K562 (cell line): ENCODE measurements at regions not wholly inside any gene's neighbourhood (a gene's known extent, or its start where the extent isn't known, plus 50 kb on each side); places are given as distances from the start of the nearest gene placed in this dataset.

Experiments used
- ATAC-seq: fragments of 200-7000 bp; cut with Tn5 transposase; 3 replicates; pipeline ENCODE4 v1.9.1; 2020; ENCODE audit warnings: moderate library complexity
- BruUV-seq: library from RNA; stranded (reverse); fragments of 400-500 nt; replicated peaks from 2 replicates; lab custom pipeline; 2021; lab: Mats Ljungman, UMichigan
- CTCF ChIA-PET: fragments of 300-600 bp; formaldehyde crosslinking; extraction: SDS; loops from one replicate; lab custom pipeline; 2021; ENCODE audit warnings: low intra/inter-chr PET ratio; lab: Yijun Ruan, JAX
- POLR2A ChIA-PET: fragments of 300-600, 350-650 bp; sonication (Branson Sonifier 250); formaldehyde crosslinking; extraction: SDS; loops from one replicate; lab custom pipeline; 2021; ENCODE audit warnings: antibody characterized with exemption, inconsistent platforms; lab: Yijun Ruan, JAX
- DNase-seq, 4 experiments: peaks; one replicate each; pipeline versions ENCODE4 v3.0.0 to v3.0.0-alpha.2; 2011 to 2018; ENCODE audit warnings: low spot score in 3 of 4, mixed read lengths in 3 of 4; ENCODE audit errors: extremely low read depth in 1 of 4
- FAIRE-seq: peaks from 2 replicates; lab custom pipeline; 2011; peaks lifted over from hg19 to GRCh38; lab: Jason Lieb, UNC
- H2AFZ ChIP-seq: 2 replicates; pipeline ENCODE4 v1.6.0; 2011; ENCODE audit warnings: low read depth, low read length, control low read depth, inconsistent platforms
- H3K27ac ChIP-seq: fragments of 200-600 bp; 3 replicates; pipeline ENCODE4 v1.8.0; 2011; ENCODE audit warnings: low read depth, mild to moderate bottlenecking, control low read depth, inconsistent platforms, low read length, moderate library complexity, mixed read lengths; ENCODE audit errors: extremely low read depth
- H3K27me3 ChIP-seq, 2 experiments: fragments of 300-600 bp in 1 of 2; 2 replicates in 1 of 2; 3 replicates in 1 of 2; pipeline versions ENCODE4 v1.6.0 to v1.8.0; 2011; ENCODE audit warnings: inconsistent platforms in 2 of 2, low read length in 2 of 2, mild to moderate bottlenecking in 1 of 2, mixed read lengths in 1 of 2, moderate library complexity in 1 of 2; ENCODE audit not compliant: control insufficient read depth in 2 of 2, insufficient read depth in 2 of 2
- H3K36me3 ChIP-seq: fragments of 300-600 bp; 3 replicates; pipeline ENCODE4 v1.8.0; 2011; ENCODE audit warnings: mild to moderate bottlenecking, low read length, inconsistent platforms; ENCODE audit not compliant: control insufficient read depth, insufficient read depth
- H3K4me1 ChIP-seq, 2 experiments: fragments of 200-600 bp in 1 of 2; replicated peaks in 1 of 2; 2 replicates in 1 of 2; 3 replicates in 1 of 2; pipeline versions ENCODE4 v1.5.1 to v1.8.0; 2011; ENCODE audit warnings: inconsistent platforms in 2 of 2, low read length in 2 of 2, mild to moderate bottlenecking in 1 of 2, mixed read lengths in 1 of 2, moderate library complexity in 1 of 2; ENCODE audit not compliant: control insufficient read depth in 2 of 2, insufficient read depth in 2 of 2
- H3K4me2 ChIP-seq: 2 replicates; pipeline ENCODE4 v1.6.1; 2011; ENCODE audit warnings: low read length, control low read depth, inconsistent platforms, mixed read lengths; ENCODE audit not compliant: insufficient read depth
- H3K4me3 ChIP-seq: fragments of 200-600 bp; sonication (generic), shearing (Covaris generic); 2 replicates; pipeline ENCODE4 v1.5.1; 2016; ENCODE audit warnings: control low read depth, inconsistent platforms
- H3K79me2 ChIP-seq: fragments of 200-600 bp; 3 replicates; pipeline ENCODE4 v1.8.0; 2011; ENCODE audit warnings: low read length, inconsistent platforms; ENCODE audit not compliant: control insufficient read depth, insufficient read depth
- H3K9ac ChIP-seq, 2 experiments: 2 replicates each; pipeline versions ENCODE4 v1.6.0 to v1.6.1; 2011; ENCODE audit warnings: low read depth in 2 of 2, low read length in 2 of 2, control low read depth in 1 of 2, inconsistent platforms in 1 of 2, mild to moderate bottlenecking in 1 of 2, mixed read lengths in 1 of 2; ENCODE audit not compliant: insufficient read depth in 1 of 2
- H3K9me1 ChIP-seq: one replicate; pipeline ENCODE4 v1.6.0; 2011; ENCODE audit warnings: inconsistent platforms, mild to moderate bottlenecking, low read length, moderate library complexity; ENCODE audit not compliant: control insufficient read depth, insufficient read depth
- H3K9me3 ChIP-seq: replicated peaks from 2 replicates; pipeline ENCODE4 v1.5.1; 2011; ENCODE audit warnings: low read depth, low read length, inconsistent platforms; ENCODE audit not compliant: control insufficient read depth, insufficient read depth
- H4K20me1 ChIP-seq: replicated peaks from 2 replicates; pipeline ENCODE4 v1.6.1; 2011; ENCODE audit warnings: low read length, inconsistent platforms, mixed read lengths; ENCODE audit not compliant: control insufficient read depth, insufficient read depth
- ARID3A ChIP-seq: IDR thresholded peaks from 2 replicates; pipeline ENCODE4 v1.6.1; 2012; ENCODE audit warnings: low read depth, low read length, improper control_type of control experiment, borderline replicate concordance
- GTF2E2 ChIP-seq: fragments of 200-800 bp; sonication (Bioruptor generic); IDR thresholded peaks from 2 replicates; pipeline ENCODE4 v1.6.1; 2016; ENCODE audit warnings: missing genetic modification characterization, missing compliant biosample characterization
- MBD1 ChIP-seq: fragments of 250-450 bp; sonication (Bioruptor Pico); IDR thresholded peaks from 2 replicates; pipeline ENCODE4 v1.8.0; 2022; ENCODE audit warnings: inconsistent platforms
- NFE2L1 ChIP-seq: fragments of 450-650 bp; IDR thresholded peaks from 2 replicates; pipeline ENCODE4 v1.6.1; 2016; ENCODE audit warnings: missing genetic modification characterization, low read depth, mild to moderate bottlenecking, missing compliant biosample characterization, moderate library complexity, borderline replicate concordance
- PCBP2 ChIP-seq: fragments of 200-400 bp; formaldehyde crosslinking; IDR thresholded peaks from 2 replicates; pipeline ENCODE4 v1.6.1; 2018; ENCODE audit warnings: low read length, low read depth, mild to moderate bottlenecking, moderate library complexity; ENCODE audit not compliant: poor library complexity, severe bottlenecking
- PHF20 ChIP-seq: fragments of 450-650 bp; IDR thresholded peaks from 2 replicates; pipeline ENCODE4 v1.6.1; 2018; ENCODE audit not compliant: partially characterized antibody
- PTRF ChIP-seq: fragments of 450-650 bp; IDR thresholded peaks from 2 replicates; pipeline ENCODE4 v1.6.1; 2016; ENCODE audit warnings: mild to moderate bottlenecking, missing genetic modification characterization, missing compliant biosample characterization
- SP1 ChIP-seq: sonication (generic); formaldehyde crosslinking; IDR thresholded peaks from 2 replicates; pipeline ENCODE4 v1.8.1; 2022; ENCODE audit warnings: mild to moderate bottlenecking, missing genetic modification reagents
- STAT5A ChIP-seq: IDR thresholded peaks from 2 replicates; pipeline ENCODE4 v1.6.1; 2012; ENCODE audit warnings: low read length, inconsistent platforms, borderline replicate concordance
- ZEB2 ChIP-seq: fragments of 450-650 bp; IDR thresholded peaks from 2 replicates; pipeline ENCODE4 v1.6.1; 2016
- ZNF124 ChIP-seq: sonication (generic); formaldehyde crosslinking; IDR thresholded peaks from 2 replicates; pipeline ENCODE4 v1.8.1; 2022; ENCODE audit warnings: missing genetic modification reagents
- ZNF143 ChIP-seq: sonication (generic); formaldehyde crosslinking; IDR thresholded peaks from 2 replicates; pipeline ENCODE4 v1.9.0; 2022; ENCODE audit warnings: mild to moderate bottlenecking, missing genetic modification reagents
- ZNF282 ChIP-seq: sonication (generic); formaldehyde crosslinking; IDR thresholded peaks from 2 replicates; pipeline ENCODE4 v1.8.1; 2023; ENCODE audit warnings: missing genetic modification reagents
- ZNF395 ChIP-seq: fragments of 200-800 bp; sonication (Bioruptor generic); IDR thresholded peaks from 2 replicates; pipeline ENCODE4 v1.6.1; 2017; ENCODE audit warnings: missing genetic modification characterization, missing compliant biosample characterization
- ZNF699 ChIP-seq: fragments of 250-450 bp; sonication (Bioruptor Pico); IDR thresholded peaks from 2 replicates; pipeline ENCODE4 v1.8.0; 2021; ENCODE audit warnings: mild to moderate bottlenecking, moderate library complexity; ENCODE audit not compliant: insufficient replicate concordance
- ZNF766 ChIP-seq: fragments of 200-800 bp; sonication (Bioruptor generic); conservative IDR thresholded peaks from 2 replicates; pipeline ENCODE4 v1.6.1; 2016; ENCODE audit warnings: missing genetic modification characterization, missing compliant biosample characterization
- ZNF778 ChIP-seq: fragments of 450-650 bp; formaldehyde crosslinking; IDR thresholded peaks from 2 replicates; pipeline ENCODE4 v1.4.0; 2020; ENCODE audit warnings: mild to moderate bottlenecking, moderate library complexity
- WGBS: fragments of 100-300 bp; shearing (Covaris generic); methylation state at CpG from one replicate; pipeline ENCODE4 v1.1.6; 2016; ENCODE audit warnings: low coverage, mixed read lengths; ENCODE audit not compliant: insufficient coverage; ENCODE audit errors: missing lambda C conversion rate; 5-methylcytosine and 5-hydroxymethylcytosine counted together
- in situ Hi-C: fragments of 300-500 bp; cut with MboI; formaldehyde crosslinking; loops from 4 replicates; pipeline ENCODE4 v1.15.0; 2018; ENCODE audit warnings: inconsistent platforms, mixed read lengths
- intact Hi-C: fragments of 100-400 bp; cut with micrococcal nuclease; formaldehyde crosslinking; loops from 2 replicates; pipeline ENCODE4 v1.14.2; 2022

- TF ChIP-seq ZNF699, result no peak
- no peak for TF ChIP-seq NFE2L1
- no peak for TF ChIP-seq MBD1
- TF ChIP-seq PCBP2, result no peak
- TF ChIP-seq ZNF766 (CRISPR knock-in tag), result no peak
Measured at GRCh38 chr3:88775026-88775690, 332.3 kb upstream of the EPHA3 start (continued).

- BruUV-seq, result no TSS peak
- TF ChIP-seq ZEB2 (no peak), STAT5A (no peak), PTRF (tag) (no peak), ZNF778 (CRISPR knock-in tag) (no peak), ZNF124 (no peak), SP1 (CRISPR knock-in tag) (no peak), ARID3A (no peak), GTF2E2 (tag) (no peak), PHF20 (no peak), ZNF282 (CRISPR knock-in tag) (no peak), ZNF143 (no peak), ZNF395 (no peak)
- Histone ChIP-seq H4K20me1 (no peaks in the 10 kb centered on the region), H3K9me3 (no peaks in the 10 kb centered on the region), H3K9ac (no peak overlapping the region), H2AFZ (no peak overlapping the region), H3K27me3 (no peaks in the 10 kb centered on the region), H3K27ac (no peak overlapping the region), H3K36me3 (no peaks in the 10 kb centered on the region), H3K4me1 (no peaks in the 10 kb centered on the region), H3K4me2 (no peak overlapping the region), H3K4me3 (no peak overlapping the region), H3K9me1 (no peaks in the 10 kb centered on the region), H3K79me2 (no peaks in the 10 kb centered on the region)
- no peak for ATAC-seq
- ChIA-PET POLR2A (no interaction called here), CTCF (no interaction called here)
- in situ Hi-C loops, result no loop called here
- DNase-seq, result no peak
- intact Hi-C loops, result no loop called here
- WGBS, result 0% methylated on average over 1 of the region's 1 CpG
- FAIRE-seq, result no peak
Measured at GRCh38 chr3:88779482-88779881, 327.9 kb upstream of the EPHA3 start.
